WTC11 (cell line): ENCODE measurements at regions not wholly inside any gene's neighbourhood (a gene's known extent, or its start where the extent isn't known, plus 50 kb on each side); places are given as distances from the start of the nearest gene placed in this dataset.

Source experiments
- ATAC-seq: fragments of 200-7000 bp; cut with Tn5 transposase; 2 replicates; pipeline ENCODE4 v1.10.0; 2021; ENCODE audit warnings: mild to moderate bottlenecking, moderate library complexity
- CTCF ChIA-PET: fragments of 300-600 bp; sonication (Branson Sonifier 250); formaldehyde crosslinking; loops from one replicate; lab custom pipeline; 2021; ENCODE audit warnings: antibody characterized with exemption; lab: Charles Lee
- POLR2A ChIA-PET: fragments of 350-600 bp; sonication (Branson Sonifier 250); formaldehyde crosslinking; loops from one replicate; lab custom pipeline; 2021; ENCODE audit warnings: antibody characterized with exemption; lab: Charles Lee
- DNase-seq: peaks from one replicate; pipeline ENCODE4 v3.0.0; 2021; ENCODE audit warnings: low spot score
- H3K27ac Mint-ChIP-seq: 2 replicates; pipeline ENCODE4 v1.8.0; 2021; ENCODE audit warnings: mixed read lengths
- H3K27me3 Mint-ChIP-seq: 2 replicates; pipeline ENCODE4 v1.8.0; 2021; ENCODE audit warnings: low read depth, mild to moderate bottlenecking, moderate library complexity, mixed read lengths
- H3K36me3 Mint-ChIP-seq: 2 replicates; pipeline ENCODE4 v1.8.0; 2021; ENCODE audit warnings: mixed read lengths
- H3K4me1 Mint-ChIP-seq: 2 replicates; pipeline ENCODE4 v1.8.0; 2022; ENCODE audit warnings: mixed read lengths
- H3K4me3 Mint-ChIP-seq: 2 replicates; pipeline ENCODE4 v1.8.0; 2021; ENCODE audit warnings: mild to moderate bottlenecking, moderate library complexity, mixed read lengths
- H3K9me3 Mint-ChIP-seq: 2 replicates; pipeline ENCODE4 v1.8.0; 2021; ENCODE audit warnings: mixed read lengths
- ATF1 ChIP-seq: sonication (generic); formaldehyde crosslinking; IDR thresholded peaks from 2 replicates; pipeline ENCODE4 v1.8.1; 2023; ENCODE audit warnings: mild to moderate bottlenecking, moderate library complexity, missing genetic modification reagents
- EMX1 ChIP-seq: fragments of 250-450 bp; sonication (Bioruptor Pico); IDR thresholded peaks from 2 replicates; pipeline ENCODE4 v1.8.0; 2021; ENCODE audit warnings: mild to moderate bottlenecking
- ESRRA ChIP-seq: sonication (generic); formaldehyde crosslinking; IDR thresholded peaks from 2 replicates; pipeline ENCODE4 v1.8.1; 2022; ENCODE audit warnings: mild to moderate bottlenecking, missing genetic modification reagents, borderline replicate concordance
- GABPB1 ChIP-seq: sonication (generic); formaldehyde crosslinking; IDR thresholded peaks from 2 replicates; pipeline ENCODE4 v1.8.1; 2023; ENCODE audit warnings: mild to moderate bottlenecking, missing genetic modification reagents
- GTF2I ChIP-seq: fragments of 250-450 bp; sonication (Bioruptor Pico); conservative IDR thresholded peaks from 2 replicates; pipeline ENCODE4 v1.4.0; 2021; ENCODE audit warnings: mild to moderate bottlenecking
- NFATC4 ChIP-seq: fragments of 250-450 bp; sonication (Bioruptor Pico); IDR thresholded peaks from 2 replicates; pipeline ENCODE4 v1.9.0; 2021; ENCODE audit warnings: mild to moderate bottlenecking
- RELA ChIP-seq: sonication (generic); formaldehyde crosslinking; IDR thresholded peaks from 2 replicates; pipeline ENCODE4 v1.8.1; 2022; ENCODE audit warnings: missing genetic modification reagents, mild to moderate bottlenecking, borderline replicate concordance
- SMAD3 ChIP-seq: sonication (generic); formaldehyde crosslinking; IDR thresholded peaks from 2 replicates; pipeline ENCODE4 v1.8.0; 2022; ENCODE audit warnings: missing genetic modification reagents, mild to moderate bottlenecking, borderline replicate concordance
- TEAD4 ChIP-seq: sonication (generic); formaldehyde crosslinking; IDR thresholded peaks from 2 replicates; pipeline ENCODE4 v1.8.0; 2022; ENCODE audit warnings: mild to moderate bottlenecking, missing genetic modification reagents
- TP53 ChIP-seq: sonication (generic); formaldehyde crosslinking; IDR thresholded peaks from 2 replicates; pipeline ENCODE4 v1.8.1; 2023; ENCODE audit warnings: mild to moderate bottlenecking, missing genetic modification reagents
- ZBTB21 ChIP-seq: sonication (generic); formaldehyde crosslinking; IDR thresholded peaks from 2 replicates; pipeline ENCODE4 v1.8.1; 2023; ENCODE audit warnings: mild to moderate bottlenecking, missing genetic modification reagents, borderline replicate concordance
- ZNF671 ChIP-seq: fragments of 250-450 bp; sonication (Bioruptor Pico); IDR thresholded peaks from 2 replicates; pipeline ENCODE4 v1.8.0; 2021; ENCODE audit warnings: mild to moderate bottlenecking
- TF ChIP-seq, protein P1 (sequence below): sonication (generic); formaldehyde crosslinking; IDR thresholded peaks from 2 replicates; pipeline ENCODE4 v1.8.0; 2022; ENCODE audit warnings: mild to moderate bottlenecking, missing genetic modification reagents
- TF ChIP-seq, protein P2 (sequence below): sonication (generic); formaldehyde crosslinking; conservative IDR thresholded peaks from 2 replicates; pipeline ENCODE4 v1.8.1; 2022; ENCODE audit warnings: mild to moderate bottlenecking, missing genetic modification reagents
- TF ChIP-seq, protein P3 (sequence below): fragments of 200-600 bp; IDR thresholded peaks from 2 replicates; pipeline ENCODE4 v1.8.0; 2022; ENCODE audit warnings: antibody characterized with exemption
- TF ChIP-seq, protein P4 (sequence below): sonication (generic); formaldehyde crosslinking; IDR thresholded peaks from 2 replicates; pipeline ENCODE4 v1.8.0; 2022; ENCODE audit warnings: mild to moderate bottlenecking, missing genetic modification reagents
- TF ChIP-seq, protein P5 (sequence below): sonication (generic); formaldehyde crosslinking; IDR thresholded peaks from 2 replicates; pipeline ENCODE4 v1.8.1; 2023; ENCODE audit warnings: mild to moderate bottlenecking, moderate library complexity, missing genetic modification reagents
- TF ChIP-seq, protein P6 (sequence below): sonication (generic); formaldehyde crosslinking; IDR thresholded peaks from 2 replicates; pipeline ENCODE4 v1.8.1; 2022; ENCODE audit warnings: low read depth, mild to moderate bottlenecking, moderate library complexity, missing genetic modification reagents, borderline replicate concordance
- TF ChIP-seq, protein P7 (sequence below): sonication (generic); formaldehyde crosslinking; IDR thresholded peaks from 2 replicates; pipeline ENCODE4 v1.8.0; 2023; ENCODE audit warnings: missing genetic modification reagents
- TF ChIP-seq, protein P8 (sequence below): sonication (generic); formaldehyde crosslinking; IDR thresholded peaks from 2 replicates; pipeline ENCODE4 v1.8.0; 2023; ENCODE audit warnings: missing genetic modification reagents, mild to moderate bottlenecking, borderline replicate concordance
- TF ChIP-seq, protein P9 (sequence below): sonication (generic); formaldehyde crosslinking; IDR thresholded peaks from 2 replicates; pipeline ENCODE4 v1.8.1; 2023; ENCODE audit warnings: mild to moderate bottlenecking, missing genetic modification reagents

DNA sequence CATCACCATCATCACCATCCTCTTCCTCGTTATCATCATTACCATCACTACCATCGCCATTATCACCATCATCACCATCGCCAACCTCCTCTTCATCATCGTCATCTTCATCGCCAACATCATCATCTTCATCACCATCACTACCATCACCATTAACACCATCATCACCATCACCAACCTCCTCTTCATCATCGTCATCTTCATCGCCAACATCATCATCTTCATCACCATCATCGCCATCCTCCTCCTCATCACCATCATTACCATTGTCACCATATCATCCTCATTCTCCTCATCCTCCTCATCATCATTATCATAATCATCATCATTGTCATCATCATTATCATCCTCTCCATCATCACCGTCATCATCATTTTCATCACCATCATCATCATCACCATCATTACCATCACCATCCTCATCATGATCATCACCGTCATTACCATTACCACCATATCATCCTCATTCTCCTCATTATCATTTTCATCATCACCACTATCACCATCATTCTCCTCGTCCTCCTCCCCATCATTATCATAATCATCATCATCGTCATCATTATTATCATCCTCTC lies 1498.7 kb downstream of the TBC1D22A start (continued):
- TF ChIP-seq, protein P1, sequence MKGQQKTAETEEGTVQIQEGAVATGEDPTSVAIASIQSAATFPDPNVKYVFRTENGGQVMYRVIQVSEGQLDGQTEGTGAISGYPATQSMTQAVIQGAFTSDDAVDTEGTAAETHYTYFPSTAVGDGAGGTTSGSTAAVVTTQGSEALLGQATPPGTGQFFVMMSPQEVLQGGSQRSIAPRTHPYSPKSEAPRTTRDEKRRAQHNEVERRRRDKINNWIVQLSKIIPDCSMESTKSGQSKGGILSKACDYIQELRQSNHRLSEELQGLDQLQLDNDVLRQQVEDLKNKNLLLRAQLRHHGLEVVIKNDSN (CRISPR knock-in tag), result no peak
- TF ChIP-seq, protein P2, sequence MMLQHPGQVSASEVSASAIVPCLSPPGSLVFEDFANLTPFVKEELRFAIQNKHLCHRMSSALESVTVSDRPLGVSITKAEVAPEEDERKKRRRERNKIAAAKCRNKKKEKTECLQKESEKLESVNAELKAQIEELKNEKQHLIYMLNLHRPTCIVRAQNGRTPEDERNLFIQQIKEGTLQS (CRISPR knock-in tag), result no peak
- TF ChIP-seq, protein P3, sequence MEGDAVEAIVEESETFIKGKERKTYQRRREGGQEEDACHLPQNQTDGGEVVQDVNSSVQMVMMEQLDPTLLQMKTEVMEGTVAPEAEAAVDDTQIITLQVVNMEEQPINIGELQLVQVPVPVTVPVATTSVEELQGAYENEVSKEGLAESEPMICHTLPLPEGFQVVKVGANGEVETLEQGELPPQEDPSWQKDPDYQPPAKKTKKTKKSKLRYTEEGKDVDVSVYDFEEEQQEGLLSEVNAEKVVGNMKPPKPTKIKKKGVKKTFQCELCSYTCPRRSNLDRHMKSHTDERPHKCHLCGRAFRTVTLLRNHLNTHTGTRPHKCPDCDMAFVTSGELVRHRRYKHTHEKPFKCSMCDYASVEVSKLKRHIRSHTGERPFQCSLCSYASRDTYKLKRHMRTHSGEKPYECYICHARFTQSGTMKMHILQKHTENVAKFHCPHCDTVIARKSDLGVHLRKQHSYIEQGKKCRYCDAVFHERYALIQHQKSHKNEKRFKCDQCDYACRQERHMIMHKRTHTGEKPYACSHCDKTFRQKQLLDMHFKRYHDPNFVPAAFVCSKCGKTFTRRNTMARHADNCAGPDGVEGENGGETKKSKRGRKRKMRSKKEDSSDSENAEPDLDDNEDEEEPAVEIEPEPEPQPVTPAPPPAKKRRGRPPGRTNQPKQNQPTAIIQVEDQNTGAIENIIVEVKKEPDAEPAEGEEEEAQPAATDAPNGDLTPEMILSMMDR, result no peak
- TF ChIP-seq ZNF671 (CRISPR knock-in tag) (no peak), TEAD4 (CRISPR knock-in tag) (no peak), TP53 (CRISPR knock-in tag) (no peak), RELA (CRISPR knock-in tag) (no peak), NFATC4 (no peak), ZBTB21 (CRISPR knock-in tag) (no peak)
- TF ChIP-seq, protein P4, sequence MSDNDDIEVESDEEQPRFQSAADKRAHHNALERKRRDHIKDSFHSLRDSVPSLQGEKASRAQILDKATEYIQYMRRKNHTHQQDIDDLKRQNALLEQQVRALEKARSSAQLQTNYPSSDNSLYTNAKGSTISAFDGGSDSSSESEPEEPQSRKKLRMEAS (CRISPR knock-in tag), result no peak
- TF ChIP-seq, protein P5, sequence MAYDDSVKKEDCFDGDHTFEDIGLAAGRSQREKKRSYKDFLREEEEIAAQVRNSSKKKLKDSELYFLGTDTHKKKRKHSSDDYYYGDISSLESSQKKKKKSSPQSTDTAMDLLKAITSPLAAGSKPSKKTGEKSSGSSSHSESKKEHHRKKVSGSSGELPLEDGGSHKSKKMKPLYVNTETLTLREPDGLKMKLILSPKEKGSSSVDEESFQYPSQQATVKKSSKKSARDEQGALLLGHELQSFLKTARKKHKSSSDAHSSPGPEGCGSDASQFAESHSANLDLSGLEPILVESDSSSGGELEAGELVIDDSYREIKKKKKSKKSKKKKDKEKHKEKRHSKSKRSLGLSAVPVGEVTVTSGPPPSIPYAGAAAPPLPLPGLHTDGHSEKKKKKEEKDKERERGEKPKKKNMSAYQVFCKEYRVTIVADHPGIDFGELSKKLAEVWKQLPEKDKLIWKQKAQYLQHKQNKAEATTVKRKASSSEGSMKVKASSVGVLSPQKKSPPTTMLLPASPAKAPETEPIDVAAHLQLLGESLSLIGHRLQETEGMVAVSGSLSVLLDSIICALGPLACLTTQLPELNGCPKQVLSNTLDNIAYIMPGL (CRISPR knock-in tag), result no peak
- TF ChIP-seq, protein P6, sequence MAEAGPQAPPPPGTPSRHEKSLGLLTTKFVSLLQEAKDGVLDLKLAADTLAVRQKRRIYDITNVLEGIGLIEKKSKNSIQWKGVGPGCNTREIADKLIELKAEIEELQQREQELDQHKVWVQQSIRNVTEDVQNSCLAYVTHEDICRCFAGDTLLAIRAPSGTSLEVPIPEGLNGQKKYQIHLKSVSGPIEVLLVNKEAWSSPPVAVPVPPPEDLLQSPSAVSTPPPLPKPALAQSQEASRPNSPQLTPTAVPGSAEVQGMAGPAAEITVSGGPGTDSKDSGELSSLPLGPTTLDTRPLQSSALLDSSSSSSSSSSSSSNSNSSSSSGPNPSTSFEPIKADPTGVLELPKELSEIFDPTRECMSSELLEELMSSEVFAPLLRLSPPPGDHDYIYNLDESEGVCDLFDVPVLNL, result no peak

DNA sequence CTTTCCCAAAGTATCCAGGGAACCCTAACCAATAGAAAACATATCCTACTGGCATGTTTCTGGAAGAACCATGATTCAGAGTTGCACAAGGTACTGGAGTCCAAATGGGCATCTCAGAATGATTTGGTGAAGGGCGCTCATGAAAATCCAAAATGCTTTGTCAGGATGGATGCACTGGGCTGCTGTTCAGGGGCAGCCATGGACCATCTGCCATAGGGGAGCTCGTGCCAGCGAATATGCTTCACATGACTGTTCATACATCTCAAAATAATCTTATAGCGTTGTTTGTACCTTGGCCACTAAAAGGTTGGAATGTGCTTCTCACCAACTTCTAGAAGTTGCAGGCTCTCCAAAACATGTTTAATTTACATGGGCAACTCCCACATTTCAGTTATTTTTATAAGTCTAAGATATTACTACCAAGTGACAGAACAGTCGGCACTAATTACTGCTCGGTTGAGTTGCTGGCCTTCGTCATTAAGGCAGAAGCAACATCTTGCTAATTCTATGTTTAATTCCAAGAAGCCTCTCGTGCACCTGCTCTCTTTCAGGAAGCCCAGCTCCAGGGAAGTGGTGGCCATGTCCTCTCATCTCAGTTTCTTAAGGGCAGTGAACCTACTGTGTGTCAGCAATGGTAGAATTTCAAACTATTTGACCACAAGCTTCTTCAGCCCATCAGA lies 1497.7 kb downstream of the TBC1D22A start:
- peaks cover 7% of the 10 kb centered on the region for H3K4me1 Mint-ChIP-seq
- H3K4me3 Mint-ChIP-seq, result no peak overlapping the region
- ATAC-seq, result no peak
- DNase-seq, result no peak
- H3K9me3 Mint-ChIP-seq, result peaks cover 5% of the 10 kb centered on the region; the same call in 1 of the 2 replicates
- H3K27me3 Mint-ChIP-seq, result no peaks in the 10 kb centered on the region
- H3K36me3 Mint-ChIP-seq, result no peaks in the 10 kb centered on the region
- no peak overlapping the region for H3K27ac Mint-ChIP-seq
- ChIA-PET CTCF (no interaction called here), POLR2A (no interaction called here)
- TF ChIP-seq GABPB1 (CRISPR knock-in tag), result no peak
- TF ChIP-seq, protein P7, sequence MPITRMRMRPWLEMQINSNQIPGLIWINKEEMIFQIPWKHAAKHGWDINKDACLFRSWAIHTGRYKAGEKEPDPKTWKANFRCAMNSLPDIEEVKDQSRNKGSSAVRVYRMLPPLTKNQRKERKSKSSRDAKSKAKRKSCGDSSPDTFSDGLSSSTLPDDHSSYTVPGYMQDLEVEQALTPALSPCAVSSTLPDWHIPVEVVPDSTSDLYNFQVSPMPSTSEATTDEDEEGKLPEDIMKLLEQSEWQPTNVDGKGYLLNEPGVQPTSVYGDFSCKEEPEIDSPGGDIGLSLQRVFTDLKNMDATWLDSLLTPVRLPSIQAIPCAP (CRISPR knock-in tag), result no peak
- TF ChIP-seq, protein P8, sequence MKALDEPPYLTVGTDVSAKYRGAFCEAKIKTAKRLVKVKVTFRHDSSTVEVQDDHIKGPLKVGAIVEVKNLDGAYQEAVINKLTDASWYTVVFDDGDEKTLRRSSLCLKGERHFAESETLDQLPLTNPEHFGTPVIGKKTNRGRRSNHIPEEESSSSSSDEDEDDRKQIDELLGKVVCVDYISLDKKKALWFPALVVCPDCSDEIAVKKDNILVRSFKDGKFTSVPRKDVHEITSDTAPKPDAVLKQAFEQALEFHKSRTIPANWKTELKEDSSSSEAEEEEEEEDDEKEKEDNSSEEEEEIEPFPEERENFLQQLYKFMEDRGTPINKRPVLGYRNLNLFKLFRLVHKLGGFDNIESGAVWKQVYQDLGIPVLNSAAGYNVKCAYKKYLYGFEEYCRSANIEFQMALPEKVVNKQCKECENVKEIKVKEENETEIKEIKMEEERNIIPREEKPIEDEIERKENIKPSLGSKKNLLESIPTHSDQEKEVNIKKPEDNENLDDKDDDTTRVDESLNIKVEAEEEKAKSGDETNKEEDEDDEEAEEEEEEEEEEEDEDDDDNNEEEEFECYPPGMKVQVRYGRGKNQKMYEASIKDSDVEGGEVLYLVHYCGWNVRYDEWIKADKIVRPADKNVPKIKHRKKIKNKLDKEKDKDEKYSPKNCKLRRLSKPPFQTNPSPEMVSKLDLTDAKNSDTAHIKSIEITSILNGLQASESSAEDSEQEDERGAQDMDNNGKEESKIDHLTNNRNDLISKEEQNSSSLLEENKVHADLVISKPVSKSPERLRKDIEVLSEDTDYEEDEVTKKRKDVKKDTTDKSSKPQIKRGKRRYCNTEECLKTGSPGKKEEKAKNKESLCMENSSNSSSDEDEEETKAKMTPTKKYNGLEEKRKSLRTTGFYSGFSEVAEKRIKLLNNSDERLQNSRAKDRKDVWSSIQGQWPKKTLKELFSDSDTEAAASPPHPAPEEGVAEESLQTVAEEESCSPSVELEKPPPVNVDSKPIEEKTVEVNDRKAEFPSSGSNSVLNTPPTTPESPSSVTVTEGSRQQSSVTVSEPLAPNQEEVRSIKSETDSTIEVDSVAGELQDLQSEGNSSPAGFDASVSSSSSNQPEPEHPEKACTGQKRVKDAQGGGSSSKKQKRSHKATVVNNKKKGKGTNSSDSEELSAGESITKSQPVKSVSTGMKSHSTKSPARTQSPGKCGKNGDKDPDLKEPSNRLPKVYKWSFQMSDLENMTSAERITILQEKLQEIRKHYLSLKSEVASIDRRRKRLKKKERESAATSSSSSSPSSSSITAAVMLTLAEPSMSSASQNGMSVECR (CRISPR knock-in tag), result no peak
- TF ChIP-seq, protein P9, sequence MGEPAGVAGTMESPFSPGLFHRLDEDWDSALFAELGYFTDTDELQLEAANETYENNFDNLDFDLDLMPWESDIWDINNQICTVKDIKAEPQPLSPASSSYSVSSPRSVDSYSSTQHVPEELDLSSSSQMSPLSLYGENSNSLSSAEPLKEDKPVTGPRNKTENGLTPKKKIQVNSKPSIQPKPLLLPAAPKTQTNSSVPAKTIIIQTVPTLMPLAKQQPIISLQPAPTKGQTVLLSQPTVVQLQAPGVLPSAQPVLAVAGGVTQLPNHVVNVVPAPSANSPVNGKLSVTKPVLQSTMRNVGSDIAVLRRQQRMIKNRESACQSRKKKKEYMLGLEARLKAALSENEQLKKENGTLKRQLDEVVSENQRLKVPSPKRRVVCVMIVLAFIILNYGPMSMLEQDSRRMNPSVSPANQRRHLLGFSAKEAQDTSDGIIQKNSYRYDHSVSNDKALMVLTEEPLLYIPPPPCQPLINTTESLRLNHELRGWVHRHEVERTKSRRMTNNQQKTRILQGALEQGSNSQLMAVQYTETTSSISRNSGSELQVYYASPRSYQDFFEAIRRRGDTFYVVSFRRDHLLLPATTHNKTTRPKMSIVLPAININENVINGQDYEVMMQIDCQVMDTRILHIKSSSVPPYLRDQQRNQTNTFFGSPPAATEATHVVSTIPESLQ (CRISPR knock-in tag), result no peak
- TF ChIP-seq GTF2I (CRISPR knock-in tag), result no peak
- TF ChIP-seq ESRRA, result no peak
- no peak for TF ChIP-seq SMAD3
- TF ChIP-seq ATF1 (CRISPR knock-in tag), result no peak
- TF ChIP-seq, protein P4 (CRISPR knock-in tag), result no peak
- no peak for TF ChIP-seq TP53 (CRISPR knock-in tag)
- TF ChIP-seq EMX1 (CRISPR knock-in tag), result no peak
